ENCODE measurements at regions not wholly inside any gene's neighbourhood (a gene's known extent, or its start where the extent isn't known, plus 50 kb on each side); places are given as distances from the start of the nearest gene placed in this dataset.

DNA sequence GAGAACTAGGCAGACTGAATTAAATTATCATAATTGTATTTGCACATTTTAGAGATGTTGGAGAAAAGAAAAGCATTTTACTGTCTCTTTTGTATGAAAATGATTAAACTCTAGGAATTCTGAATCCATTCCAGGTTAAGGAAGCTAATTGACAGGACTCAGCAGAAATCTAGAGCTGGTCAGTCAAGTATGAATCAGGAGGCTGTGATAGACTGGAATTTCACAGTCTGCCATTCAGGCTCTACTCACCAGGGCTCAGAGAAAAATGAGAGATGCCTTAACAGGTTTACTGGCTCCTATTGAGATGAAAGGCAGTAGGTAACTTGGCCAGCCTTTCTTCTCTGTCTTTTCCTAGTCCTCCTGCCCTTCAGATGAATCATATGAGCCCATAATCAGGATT, 693.9 kb upstream of the CHORDC1 start:
- H3K4me3 ChIP-seq (ENCODE audit: low read length), result no peak overlapping the region

DNA sequence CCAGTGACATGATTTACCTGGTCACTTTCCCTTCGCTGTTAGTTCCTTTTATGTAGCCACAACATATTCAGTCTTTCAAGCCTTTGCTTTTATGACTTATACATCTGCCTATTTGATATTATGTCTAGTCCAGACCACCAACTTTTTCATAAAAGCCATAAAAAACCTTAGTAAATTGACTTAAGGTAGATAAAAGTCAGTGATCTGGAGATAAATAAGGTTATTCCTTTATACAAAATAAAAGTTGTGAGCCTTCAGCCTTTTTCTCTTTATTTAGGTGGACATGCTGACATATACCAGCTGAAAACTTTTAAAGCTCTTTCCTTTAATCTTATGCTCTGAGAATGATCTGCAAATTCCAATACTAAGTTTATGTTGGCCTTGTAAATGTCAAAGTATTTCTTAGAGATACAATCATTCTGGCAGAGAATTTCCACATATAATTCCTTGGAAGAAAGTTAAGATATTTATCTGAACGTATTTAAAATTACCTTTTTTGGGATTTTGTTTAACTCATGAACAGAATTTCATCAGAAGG, 690.4 kb upstream of the CHORDC1 start:
- DNase-seq (ENCODE audit: low read depth, low spot score), result no peak
- no peak overlapping the region for H3K4me3 ChIP-seq (ENCODE audit: low read length)

More for the DNA sequence above, 693.9 kb upstream of the CHORDC1 start:
- DNase-seq (ENCODE audit: low read depth, low spot score), result no peak

DNA sequence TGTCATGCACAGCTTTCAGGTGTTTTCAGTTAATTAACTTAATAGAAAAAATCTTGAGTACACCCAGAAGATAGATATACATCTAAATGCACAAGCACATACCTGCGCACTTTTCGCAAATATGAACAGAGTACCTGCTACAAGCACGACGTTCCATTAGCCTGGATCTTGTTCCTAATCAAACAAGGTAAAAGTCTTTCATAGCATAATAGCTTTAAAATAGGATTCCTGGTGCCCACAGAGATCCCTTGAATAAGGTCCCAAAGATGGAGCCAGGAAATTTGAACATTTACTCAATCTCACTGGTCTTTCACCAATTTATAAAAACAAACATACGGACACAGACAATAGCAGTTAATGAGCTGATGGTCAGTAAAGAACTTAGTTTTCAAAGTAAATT, 689.8 kb upstream of the CHORDC1 start:
- H3K4me3 ChIP-seq (ENCODE audit: low read length), result no peak overlapping the region
- no peak for DNase-seq (ENCODE audit: low read depth, low spot score)

DNA sequence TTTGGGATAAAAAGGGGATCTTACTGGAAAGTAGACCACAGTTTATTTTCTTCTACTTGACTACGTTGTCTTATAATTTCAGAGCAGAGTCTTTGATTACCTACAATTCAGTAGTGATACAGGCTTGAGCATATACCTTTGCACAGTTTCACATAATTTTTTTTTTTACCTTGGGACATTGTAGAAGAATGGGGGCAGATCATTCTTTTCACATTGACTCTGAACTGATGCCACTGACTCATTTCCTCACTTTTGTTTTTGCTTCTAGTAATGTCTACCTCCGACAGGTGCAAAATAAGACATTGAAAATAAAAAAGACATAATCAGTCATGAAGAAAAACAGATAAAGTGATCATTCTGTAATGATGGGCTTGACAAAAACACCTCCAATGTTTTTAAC, 688.3 kb upstream of the CHORDC1 start:
- no peak for DNase-seq (ENCODE audit: low read depth, low spot score)
- no peak overlapping the region for H3K4me3 ChIP-seq (ENCODE audit: low read length)

DNA sequence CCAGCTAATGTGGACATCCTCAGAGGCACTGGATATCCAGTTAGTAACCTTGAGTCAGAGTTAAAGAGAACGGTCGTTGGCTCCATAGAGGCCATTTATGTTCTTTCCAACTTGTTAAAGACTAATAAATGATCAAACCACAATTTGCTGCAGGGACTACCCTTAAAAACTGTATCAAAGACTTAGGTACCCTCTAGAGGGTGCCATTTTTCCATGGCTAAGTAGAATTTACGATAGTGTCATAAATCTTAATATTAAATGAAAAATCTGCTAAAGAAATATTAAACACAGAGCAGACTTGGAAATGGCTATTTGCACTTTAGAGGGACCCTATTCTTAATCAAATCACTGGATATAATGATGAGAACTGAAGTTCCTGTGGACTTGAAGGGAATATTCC, 685.2 kb upstream of the CHORDC1 start:
- no peak for DNase-seq (ENCODE audit: low read depth, low spot score)
- no peak overlapping the region for H3K4me3 ChIP-seq (ENCODE audit: low read length)

DNA sequence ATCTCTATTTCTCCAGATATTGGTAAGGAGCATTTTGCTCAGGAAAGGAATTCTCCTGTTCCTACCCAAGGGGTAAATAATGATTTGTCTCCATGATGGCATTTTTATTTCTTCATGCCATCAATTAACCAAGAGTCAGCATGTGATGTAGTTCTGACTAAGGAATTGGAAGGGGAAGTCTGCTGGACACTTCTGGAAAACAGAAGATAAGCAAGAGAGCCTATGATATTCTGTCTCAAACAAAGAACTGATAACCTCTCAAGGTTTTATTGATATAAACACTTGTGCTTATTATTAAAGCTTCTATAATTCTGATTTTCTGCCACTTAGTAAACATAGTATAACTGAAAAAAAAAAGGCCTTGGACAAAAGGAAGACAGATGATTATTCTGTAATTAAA, 673.0 kb upstream of the CHORDC1 start:
- no peak overlapping the region for H3K4me3 ChIP-seq (ENCODE audit: low read length)
- DNase-seq (ENCODE audit: low read depth, low spot score), result no peak

DNA sequence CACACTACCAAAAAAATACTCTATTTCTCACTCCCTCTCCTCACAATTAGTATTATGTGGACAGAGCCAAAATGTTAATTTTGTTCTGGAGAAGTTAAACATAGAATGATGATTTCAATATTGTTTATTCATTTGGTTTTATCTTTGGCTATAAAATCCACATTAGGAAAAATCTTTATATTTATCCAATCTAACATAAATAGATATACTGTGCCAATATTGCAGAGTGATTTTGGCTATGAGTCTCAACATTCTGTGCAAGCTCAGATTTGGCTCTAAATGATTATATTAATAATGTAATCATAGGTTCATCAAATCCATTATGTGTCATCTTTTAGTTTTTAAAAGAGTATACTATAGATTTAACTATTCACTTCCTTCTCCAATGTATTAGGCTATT, 667.5 kb upstream of the CHORDC1 start:
- DNase-seq (ENCODE audit: low read depth, low spot score), result no peak
- H3K4me3 ChIP-seq (ENCODE audit: low read length), result no peak overlapping the region

DNA sequence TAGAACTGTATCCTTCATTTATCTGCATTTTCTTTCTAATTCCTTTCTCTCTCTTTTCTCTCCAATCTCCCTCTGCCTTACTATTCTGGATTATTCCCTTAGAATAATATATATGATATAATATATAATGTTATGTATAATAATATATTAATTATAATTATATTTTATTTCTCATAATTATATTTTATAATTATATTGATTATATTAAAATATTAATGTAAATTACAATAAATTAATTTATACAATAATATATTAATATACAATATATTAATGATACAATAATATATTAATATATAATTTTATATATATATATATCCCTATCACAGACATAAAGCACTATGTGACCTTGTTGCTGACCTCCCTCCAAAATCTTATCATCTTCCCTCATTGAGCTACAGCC, 661.3 kb upstream of the CHORDC1 start:
- DNase-seq (ENCODE audit: low read depth, low spot score), result no peak
- H3K4me3 ChIP-seq (ENCODE audit: low read length), result no peak overlapping the region

DNA sequence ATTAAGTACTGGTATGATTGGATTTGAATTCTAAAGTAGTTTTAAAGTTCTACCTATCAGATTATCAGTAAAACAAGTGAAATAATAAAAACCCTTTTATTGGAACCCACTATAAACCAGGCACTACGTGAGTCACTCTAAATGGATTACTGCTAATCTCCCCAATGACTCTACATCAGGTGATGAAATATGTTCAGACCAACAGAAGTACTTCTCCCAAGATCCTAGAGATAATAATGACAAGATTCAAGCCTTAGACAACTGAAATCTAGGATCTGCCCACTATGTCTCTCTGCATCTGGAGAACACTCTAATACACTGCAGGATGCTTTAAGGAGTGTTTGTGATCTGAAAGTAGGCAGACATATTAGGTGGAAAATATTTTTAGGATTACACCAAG, 652.1 kb upstream of the CHORDC1 start:
- DNase-seq (ENCODE audit: low read depth, low spot score), result no peak
- H3K4me3 ChIP-seq (ENCODE audit: low read length), result no peak overlapping the region

DNA sequence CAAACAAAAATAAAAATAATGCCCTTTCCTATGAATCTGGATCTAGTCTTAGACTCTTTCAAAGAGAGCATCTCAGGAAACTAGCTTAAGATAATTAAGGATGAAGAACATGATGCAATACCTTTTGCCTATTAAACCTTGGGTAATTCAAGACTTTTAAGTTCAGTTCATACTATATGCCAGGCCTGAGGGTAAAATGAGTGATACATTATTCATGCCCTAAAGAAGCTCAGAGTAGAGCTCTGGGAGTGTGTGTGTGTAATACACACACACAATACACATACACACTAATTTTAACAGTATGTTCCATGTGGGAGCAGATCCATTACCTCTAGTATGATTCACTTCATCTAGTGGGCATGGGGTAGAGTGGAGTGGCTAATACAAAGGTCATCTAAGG, 651.4 kb upstream of the CHORDC1 start:
- no peak for DNase-seq (ENCODE audit: low read depth, low spot score)

DNA sequence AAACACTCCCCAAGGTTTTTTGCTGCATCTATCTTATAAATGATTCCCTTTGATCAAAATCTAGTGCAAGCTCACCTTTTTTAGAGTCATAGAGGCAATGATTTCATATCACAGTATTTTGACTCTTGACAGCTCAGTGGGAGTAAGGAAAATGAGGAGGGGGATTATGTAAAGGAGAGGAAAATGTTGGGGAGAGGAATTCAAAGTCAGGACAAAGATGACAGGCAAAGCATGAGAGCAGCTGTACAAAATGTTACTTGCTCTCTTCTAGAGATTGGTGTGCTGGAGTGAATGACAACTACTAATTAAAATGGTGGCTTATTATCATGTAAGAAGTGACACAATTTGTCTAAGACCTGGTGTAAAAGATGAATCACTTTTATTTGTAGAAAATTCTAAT, 644.6 kb upstream of the CHORDC1 start:
- H3K4me3 ChIP-seq (ENCODE audit: low read length), result no peak overlapping the region
- DNase-seq (ENCODE audit: low read depth, low spot score), result no peak

More for the DNA sequence above, 651.4 kb upstream of the CHORDC1 start:
- no peak overlapping the region for H3K4me3 ChIP-seq (ENCODE audit: low read length)

DNA sequence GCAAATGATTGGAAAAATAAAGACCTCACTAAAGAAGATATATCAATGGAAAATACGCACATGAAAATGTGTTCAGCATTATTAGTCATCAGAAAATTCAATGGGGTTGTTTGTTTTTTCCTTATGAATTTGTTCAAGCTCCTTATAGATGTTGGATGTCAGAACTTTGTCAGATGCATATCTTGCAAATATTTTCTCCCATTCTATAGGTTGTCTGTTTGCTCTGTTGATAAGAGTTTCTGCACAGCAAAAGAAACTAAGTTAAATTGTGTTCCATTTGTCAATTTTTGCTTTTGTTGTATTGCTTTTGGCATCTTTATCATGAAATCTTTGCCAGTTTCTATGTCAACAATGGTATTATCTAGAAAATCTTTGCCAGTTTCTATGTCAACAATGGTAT, 633.9 kb upstream of the CHORDC1 start:
- DNase-seq (ENCODE audit: low read depth, low spot score), result no peak

DNA sequence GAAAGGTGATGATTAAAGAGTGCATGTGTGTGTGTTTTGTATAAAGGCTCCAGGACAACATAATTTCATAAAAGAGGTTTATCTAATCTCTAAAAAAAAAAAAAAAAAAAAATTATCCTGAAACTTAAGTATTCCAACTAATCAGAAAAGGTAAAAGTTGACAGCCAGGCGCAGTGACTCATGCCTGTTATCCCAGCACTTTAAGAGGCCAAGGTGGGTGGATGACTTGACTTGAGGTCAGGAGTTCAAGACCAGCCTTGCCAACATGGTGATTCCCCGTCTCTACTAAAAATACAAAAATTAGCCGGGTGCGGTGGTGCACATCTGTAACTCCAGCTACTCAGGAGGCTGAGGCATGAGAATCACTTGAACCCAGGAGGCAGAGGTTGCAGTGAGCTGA, 632.7 kb upstream of the CHORDC1 start:
- DNase-seq (ENCODE audit: low read depth, low spot score), result no peak
- no peak overlapping the region for H3K4me3 ChIP-seq (ENCODE audit: low read length)

More for the DNA sequence above, 633.9 kb upstream of the CHORDC1 start:
- H3K4me3 ChIP-seq (ENCODE audit: low read length), result no peak overlapping the region

DNA sequence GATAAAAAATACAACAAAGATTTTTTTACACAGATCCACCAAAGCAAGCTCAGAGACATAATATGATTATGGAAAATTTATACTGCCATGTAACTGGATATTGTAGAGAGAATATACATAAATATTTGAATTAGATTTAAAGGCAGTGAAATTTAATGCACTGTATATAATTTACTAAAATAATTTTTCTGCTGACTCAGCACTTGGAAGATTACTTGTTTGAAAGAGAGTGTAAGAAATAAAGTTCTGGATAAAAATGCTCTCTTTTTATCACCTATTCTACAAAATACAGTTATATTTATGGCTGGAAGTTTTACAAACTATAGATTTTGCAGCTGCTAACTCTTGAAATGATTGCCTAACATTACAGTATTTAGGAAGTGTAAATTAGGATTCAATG, 628.3 kb upstream of the CHORDC1 start:
- no peak overlapping the region for H3K4me3 ChIP-seq (ENCODE audit: low read length)
- no peak for DNase-seq (ENCODE audit: low read depth, low spot score)

DNA sequence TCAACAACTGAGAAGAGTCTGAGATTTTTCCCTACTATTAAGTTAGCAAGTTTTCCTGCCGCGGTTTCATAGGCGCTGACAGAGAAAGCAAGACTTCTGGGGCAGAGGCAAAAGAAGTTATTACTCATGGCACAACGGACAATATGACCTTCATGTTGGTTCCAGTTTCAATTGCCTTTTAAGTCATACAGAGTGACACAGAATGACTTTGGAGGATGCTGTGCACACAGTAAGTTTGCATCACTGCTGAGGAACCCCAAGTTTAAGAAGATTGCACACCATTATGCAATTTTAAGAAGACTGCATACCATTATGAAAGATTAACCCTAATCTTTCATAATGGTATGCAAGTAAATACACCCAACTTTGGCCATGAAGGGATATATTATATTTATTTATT, 626.5 kb upstream of the CHORDC1 start:
- H3K4me3 ChIP-seq (ENCODE audit: low read length), result no peak overlapping the region
- no peak for DNase-seq (ENCODE audit: low read depth, low spot score)

DNA sequence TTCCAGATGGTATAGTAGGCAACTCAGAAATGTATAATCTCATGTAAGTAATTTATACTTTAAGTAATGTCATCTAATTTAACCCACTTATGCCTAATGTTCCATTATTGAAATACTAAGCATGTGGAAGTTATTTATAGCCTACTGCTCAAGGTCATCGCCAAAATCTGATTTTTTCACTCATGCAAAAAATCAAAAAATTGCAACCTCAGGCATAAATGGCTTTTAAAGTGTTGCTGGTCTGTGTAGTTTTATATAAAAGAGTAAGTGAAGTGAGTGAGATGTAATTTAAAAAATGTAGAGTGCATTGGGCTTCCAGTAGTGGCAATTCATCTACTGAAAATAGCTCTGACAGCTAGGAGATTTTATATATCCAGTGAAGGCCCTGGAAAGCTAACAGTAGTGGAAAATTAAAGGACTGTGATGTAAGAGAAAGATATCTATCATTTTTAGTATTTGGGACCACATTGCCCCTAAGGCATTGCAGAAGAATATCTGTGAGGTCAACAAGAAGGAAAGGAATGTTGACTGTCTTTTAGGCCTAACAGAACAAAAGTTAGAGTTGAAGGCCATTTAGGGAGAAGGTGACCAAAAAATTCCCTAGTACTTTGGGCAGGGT, 624.5 kb upstream of the CHORDC1 start:
- DNase-seq (ENCODE audit: low read depth, low spot score), result no peak
- H3K4me3 ChIP-seq (ENCODE audit: low read length), result no peak overlapping the region

DNA sequence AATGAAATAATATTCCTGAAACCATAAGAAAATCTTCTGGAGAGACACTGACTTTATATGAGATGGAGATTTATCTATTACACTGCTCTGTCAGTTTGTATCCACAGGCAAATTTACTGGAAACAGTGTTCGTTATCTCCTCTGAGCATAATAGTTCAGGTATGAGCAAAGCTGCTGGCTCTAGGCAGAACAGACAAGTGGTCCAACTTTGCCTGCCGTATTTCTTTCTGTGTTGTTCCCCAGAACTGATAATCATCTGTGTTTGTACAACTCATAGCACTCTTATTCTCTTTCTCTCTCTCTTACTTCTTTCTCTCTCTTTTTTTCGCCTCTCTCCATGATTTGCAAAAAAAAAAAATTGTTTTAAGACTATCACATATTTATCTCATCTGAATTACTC, 623.8 kb upstream of the CHORDC1 start:
- no peak overlapping the region for H3K4me3 ChIP-seq (ENCODE audit: low read length)

DNA sequence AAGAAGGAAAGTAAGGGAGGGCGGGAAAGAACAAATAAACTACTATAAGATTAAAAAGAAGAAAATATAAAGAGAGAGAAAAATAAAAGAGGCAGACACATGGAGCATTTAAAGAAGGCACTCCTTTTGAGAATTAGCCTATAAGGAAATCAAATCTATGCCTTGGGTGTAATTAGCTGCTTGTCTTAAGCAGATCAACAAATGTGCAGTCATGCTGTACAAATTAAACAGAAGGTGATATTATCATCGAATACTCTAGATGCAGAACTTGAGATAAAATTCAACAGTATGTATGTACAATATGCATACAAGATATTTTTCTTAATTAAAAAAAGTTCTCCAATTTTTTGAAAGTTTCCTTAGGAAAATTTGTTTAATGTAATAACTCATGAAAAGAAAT, 623.0 kb upstream of the CHORDC1 start:
- no peak overlapping the region for H3K4me3 ChIP-seq (ENCODE audit: low read length)
- no peak for DNase-seq (ENCODE audit: low read depth, low spot score)

More for the DNA sequence above, 623.8 kb upstream of the CHORDC1 start:
- no peak for DNase-seq (ENCODE audit: low read depth, low spot score)

DNA sequence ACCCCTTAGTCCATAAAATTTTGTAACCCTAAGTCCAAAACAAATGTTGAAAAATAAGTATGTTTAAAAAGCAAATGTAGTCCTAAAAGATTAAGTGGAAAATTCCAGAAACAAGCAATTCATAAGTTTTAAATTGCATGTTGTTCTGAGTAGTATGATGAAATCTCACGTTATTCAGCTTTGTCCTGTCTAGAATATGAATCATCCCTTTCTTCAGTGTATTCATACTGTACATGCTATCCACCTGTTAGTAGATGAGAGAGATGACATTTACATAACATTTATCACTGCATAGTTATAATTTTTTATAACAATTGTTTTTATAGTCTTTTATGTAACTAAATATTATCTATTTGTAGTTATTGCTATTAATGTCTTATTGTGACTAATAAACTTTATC, 622.3 kb upstream of the CHORDC1 start:
- no peak for DNase-seq (ENCODE audit: low read depth, low spot score)

DNA sequence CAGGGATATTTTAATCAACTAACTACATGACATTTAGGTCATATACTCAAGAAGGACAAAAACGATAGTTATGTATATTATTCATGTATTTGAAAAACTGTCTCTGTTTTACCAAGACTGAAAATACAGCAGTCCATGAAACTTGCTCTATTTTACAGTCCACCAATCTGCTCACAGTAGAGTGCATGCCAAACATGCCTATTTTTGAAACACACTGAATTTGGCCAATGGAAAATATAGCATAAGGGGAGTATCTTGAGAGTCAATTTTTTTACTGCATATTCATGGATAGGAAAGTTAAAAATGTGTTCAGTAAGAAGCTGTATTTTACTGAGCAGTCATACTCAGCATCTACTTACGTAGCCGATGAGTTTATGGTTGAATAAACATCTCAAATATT, 621.2 kb upstream of the CHORDC1 start:
- DNase-seq (ENCODE audit: low read depth, low spot score), result no peak
- no peak overlapping the region for H3K4me3 ChIP-seq (ENCODE audit: low read length)

More for the DNA sequence above, 622.3 kb upstream of the CHORDC1 start:
- no peak overlapping the region for H3K4me3 ChIP-seq (ENCODE audit: low read length)

DNA sequence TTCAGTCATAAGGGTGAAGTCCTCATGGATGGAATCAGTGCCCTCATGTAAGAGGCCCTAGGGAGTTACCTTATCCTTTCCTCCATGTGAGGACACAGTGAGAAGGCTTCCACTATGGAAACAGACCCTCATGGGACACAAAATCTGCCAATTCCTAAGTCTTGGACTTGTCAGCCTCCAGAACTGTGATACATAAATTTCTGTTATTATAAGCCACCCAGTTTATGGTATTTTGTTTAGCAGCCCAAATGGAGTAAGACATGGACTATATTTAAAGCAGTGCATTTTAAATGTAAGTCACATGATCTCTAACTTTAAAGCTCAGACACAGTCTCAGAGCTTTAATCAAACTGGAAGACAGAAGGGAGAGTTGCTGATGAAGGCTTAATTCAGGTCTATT, 619.8 kb upstream of the CHORDC1 start:
- no peak for DNase-seq (ENCODE audit: low read depth, low spot score)

More for the DNA sequence above, 619.8 kb upstream of the CHORDC1 start:
- no peak overlapping the region for H3K4me3 ChIP-seq (ENCODE audit: low read length)
